Adrenal gland (tissue), 9 donors: ENCODE measurements at regions not wholly inside any gene's neighbourhood (a gene's known extent, or its start where the extent isn't known, plus 50 kb on each side); places are given as distances from the start of the nearest gene placed in this dataset.

Experiments
- DNase-seq, 7 donors: peaks; one replicate each; pipeline ENCODE4 v3.0.0-alpha.2; 2019 to 2020
- H3K27ac ChIP-seq, 5 donors: fragments of 200-600 bp; sonication (generic) in 4 of 5; 1 replicate in 3 of 5; 2 replicates in 2 of 5; pipeline versions ENCODE4 v1.5.1 to v1.8.0; 2016 to 2020; ENCODE audit warnings: mild to moderate bottlenecking in 1 of 5
- H3K27me3 ChIP-seq: fragments of 200-600 bp; 2 replicates; pipeline ENCODE4 v1.8.0; 2021
- H3K36me3 ChIP-seq, 2 donors: fragments of 200-600 bp; replicated peaks in 1 of 2; 1 replicate in 1 of 2; 2 replicates in 1 of 2; pipeline versions ENCODE4 v1.5.1 to v1.8.0; 2018 to 2022
- H3K4me1 ChIP-seq, 2 donors: fragments of 200-600 bp; replicated peaks in 1 of 2; 1 replicate in 1 of 2; 2 replicates in 1 of 2; pipeline versions ENCODE4 v1.5.1 to v1.8.0; 2018 to 2021
- H3K4me3 ChIP-seq, 4 donors: fragments of 200-600 bp; sonication (generic) in 3 of 4; one replicate each; pipeline ENCODE4 v1.5.1; 2016 to 2018
- H3K9me3 ChIP-seq, 3 donors: fragments of 200-600 bp; sonication (generic) in 1 of 3; replicated peaks in 1 of 3; 1 replicate in 2 of 3; 2 replicates in 1 of 3; pipeline versions ENCODE4 v1.5.1 to v1.8.0; 2016 to 2021
- CTCF ChIP-seq, 6 experiments: fragments of 450-650 bp in 4 of 6; fragments of 200-600 bp in 2 of 6; sonication (generic) in 1 of 6; IDR thresholded peaks; 1 replicate in 5 of 6; 2 replicates in 1 of 6; pipeline versions ENCODE4 v1.5.1 to v1.8.0; 2016 to 2021; ENCODE audit warnings: antibody characterized with exemption in 6 of 6, mild to moderate bottlenecking in 2 of 6, moderate library complexity in 1 of 6
- POLR2A ChIP-seq, 2 donors: fragments of 450-650 bp; IDR thresholded peaks; one replicate each; pipeline ENCODE4 v1.6.1; 2017; ENCODE audit warnings: antibody characterized with exemption in 2 of 2, mild to moderate bottlenecking in 2 of 2, moderate library complexity in 1 of 2
- WGBS, 4 donors: extraction: QIAGEN DNeasy Blood & Tissue Kit in 2 of 4; methylation state at CpG; one replicate each; pipeline versions ENCODE4 v1.1.5 to v1.1.7; 2013 to 2017; 5-methylcytosine and 5-hydroxymethylcytosine counted together
- intact Hi-C, 2 donors: fragments of 100-400 bp; cut with DNase I; formaldehyde crosslinking; loops; one replicate each; pipeline versions ENCODE4 v1.14.1 to v1.15.0; 2022 to 2023
- donor health status: healthy with polysubstance abuse.
- donor health status: Bipolar disorder and iron deficiency.
- donor health status: DM: yes; HTN: yes; CAD: no.
- donor health status: DM: no; HTN: no; CAD: no.
- donor health status: DM: no; HTN: no; CAD: no.

- TF ChIP-seq POLR2A (IDR thresholded peaks at IDR 0.05) (no peak), CTCF (IDR thresholded peaks at IDR 0.05) (no peak)
- intact Hi-C loops, result no loop called here
- H3K9me3 ChIP-seq, result no peaks in the 10 kb centered on the region
- DNase-seq, result no peak
- H3K27me3 ChIP-seq, result no peaks in the 10 kb centered on the region
- no peaks in the 10 kb centered on the region for H3K4me1 ChIP-seq
- H3K27ac ChIP-seq, result no peak overlapping the region
- no peak overlapping the region for H3K4me3 ChIP-seq
- no peaks in the 10 kb centered on the region for H3K36me3 ChIP-seq
These were observed 291.4 kb upstream of the LRRTM4 start for GRCh38 chr2:77813599-77813998.

- H3K27ac ChIP-seq, result no peak overlapping the region
- H3K27me3 ChIP-seq, result no peaks in the 10 kb centered on the region
- no peak for DNase-seq
- WGBS, 4 donors, result 13 to 30% (median 22%) methylated on average over 1 of the region's 1 CpG
- no peaks in the 10 kb centered on the region for H3K36me3 ChIP-seq
- no peaks in the 10 kb centered on the region for H3K9me3 ChIP-seq
- H3K4me3 ChIP-seq, result no peak overlapping the region
- intact Hi-C loops, result no loop called here
- TF ChIP-seq POLR2A (IDR thresholded peaks at IDR 0.05), result no peak
- TF ChIP-seq CTCF (IDR thresholded peaks at IDR 0.05), result no peak
- no peaks in the 10 kb centered on the region for H3K4me1 ChIP-seq
These were observed 294.4 kb upstream of the LRRTM4 start for GRCh38 chr2:77816618-77817017.

- no peak for DNase-seq
- Histone ChIP-seq H3K9me3 (no peaks in the 10 kb centered on the region), H3K27ac (no peak overlapping the region), H3K27me3 (no peaks in the 10 kb centered on the region), H3K4me3 (no peak overlapping the region), H3K36me3 (no peaks in the 10 kb centered on the region), H3K4me1 (no peaks in the 10 kb centered on the region)
- TF ChIP-seq POLR2A (IDR thresholded peaks at IDR 0.05), result no peak
- no peak for TF ChIP-seq CTCF (IDR thresholded peaks at IDR 0.05)
- intact Hi-C loops, result no loop called here
These were observed 296.0 kb upstream of the LRRTM4 start for GRCh38 chr2:77818186-77818585.

GRCh38 chr2:77823028-77823427 lies 300.9 kb upstream of the LRRTM4 start:
- Histone ChIP-seq H3K36me3 (no peaks in the 10 kb centered on the region), H3K4me3 (no peak overlapping the region), H3K27me3 (no peaks in the 10 kb centered on the region), H3K9me3 (no peaks in the 10 kb centered on the region), H3K27ac (no peak overlapping the region), H3K4me1 (no peaks in the 10 kb centered on the region)
- WGBS, 4 donors, result 68 to 92% (median 76%) methylated on average over 2 of the region's 2 CpGs
- intact Hi-C loops, result no loop called here
- no peak for DNase-seq
- no peak for TF ChIP-seq CTCF (IDR thresholded peaks at IDR 0.05)
- TF ChIP-seq POLR2A (IDR thresholded peaks at IDR 0.05), result no peak
